Hindlimb muscle (tissue), 1 donor: ENCODE measurements at regions not wholly inside any gene's neighbourhood (a gene's known extent, or its start where the extent isn't known, plus 50 kb on each side); places are given as distances from the start of the nearest gene placed in this dataset.

Experiments
- DNase-seq: peaks from one replicate; pipeline ENCODE4 v3.0.0-alpha.2; 2013

GRCh38 chr20:7716286-7716972 is 223.8 kb downstream of the HAO1 start:
- DNase-seq = no peak

- DNase-seq = no peak
Measured at GRCh38 chr20:7722564-7722963, 217.7 kb downstream of the HAO1 start.

GRCh38 chr20:7723284-7723683 is 217.0 kb downstream of the HAO1 start:
- no peak for DNase-seq

- no peak for DNase-seq
Measured at GRCh38 chr20:7728338-7728737, 211.9 kb downstream of the HAO1 start.

GRCh38 chr20:7734216-7734615 is 206.0 kb downstream of the HAO1 start:
- DNase-seq = no peak

- no peak for DNase-seq
Measured at GRCh38 chr20:7736336-7736735, 203.9 kb downstream of the HAO1 start.

GRCh38 chr20:7741866-7742265 is 198.4 kb downstream of the HAO1 start:
- DNase-seq = no peak

- DNase-seq = no peak
Measured at GRCh38 chr20:7742479-7742878, 197.8 kb downstream of the HAO1 start.

GRCh38 chr20:7744411-7744810 is 195.8 kb downstream of the HAO1 start:
- no peak for DNase-seq

- no peak for DNase-seq
Measured at GRCh38 chr20:7748624-7749023, 191.6 kb downstream of the HAO1 start.

- DNase-seq = no peak
Measured at GRCh38 chr20:7754102-7754501, 186.2 kb downstream of the HAO1 start.

GRCh38 chr20:7758406-7758805 is 181.9 kb downstream of the HAO1 start:
- DNase-seq = no peak

GRCh38 chr20:7760247-7761031 is 179.8 kb downstream of the HAO1 start:
- no peak for DNase-seq

- DNase-seq = no peak
Measured at GRCh38 chr20:7765221-7765620, 175.0 kb downstream of the HAO1 start.

GRCh38 chr20:7770046-7770445 is 170.2 kb downstream of the HAO1 start:
- no peak for DNase-seq

GRCh38 chr20:7770578-7770977 is 169.7 kb downstream of the HAO1 start:
- DNase-seq = peak; percentile 8

- peak; percentile 21 for DNase-seq
Measured at GRCh38 chr20:7772371-7772770, 167.9 kb downstream of the HAO1 start.

- DNase-seq = no peak
Measured at GRCh38 chr20:7773511-7773910, 166.7 kb downstream of the HAO1 start.

GRCh38 chr20:7775072-7775471 is 165.2 kb downstream of the HAO1 start:
- DNase-seq = no peak

- no peak for DNase-seq
Measured at GRCh38 chr20:7776148-7776547, 164.1 kb downstream of the HAO1 start.

GRCh38 chr20:7790189-7790588 is 150.1 kb downstream of the HAO1 start:
- no peak for DNase-seq

- DNase-seq = no peak
Measured at GRCh38 chr20:7792150-7792869, 147.9 kb downstream of the HAO1 start.

- DNase-seq = no peak
Measured at GRCh38 chr20:7798176-7798575, 142.1 kb downstream of the HAO1 start.

GRCh38 chr20:7799862-7800261 is 140.4 kb downstream of the HAO1 start:
- DNase-seq = no peak
